Endometrial microvascular endothelial cells (primary cell): ENCODE measurements at regions not wholly inside any gene's neighbourhood (a gene's known extent, or its start where the extent isn't known, plus 50 kb on each side); places are given as distances from the start of the nearest gene placed in this dataset.
"Not testable (repeated sequence)": the region's sequence is repeated elsewhere in the genome, so short reads cannot be mapped to it uniquely, and the experiment has no call there.

Source experiments
- in situ Hi-C: cut with HindIII; loops from 2 replicates; pipeline ENCODE4 v1.10.0; 2017; ENCODE audit warnings: low sequenced_read_pairs, low pct_unique_long_range_greater_than_20kb; ENCODE audit errors: inconsistent ontology term

DNA sequence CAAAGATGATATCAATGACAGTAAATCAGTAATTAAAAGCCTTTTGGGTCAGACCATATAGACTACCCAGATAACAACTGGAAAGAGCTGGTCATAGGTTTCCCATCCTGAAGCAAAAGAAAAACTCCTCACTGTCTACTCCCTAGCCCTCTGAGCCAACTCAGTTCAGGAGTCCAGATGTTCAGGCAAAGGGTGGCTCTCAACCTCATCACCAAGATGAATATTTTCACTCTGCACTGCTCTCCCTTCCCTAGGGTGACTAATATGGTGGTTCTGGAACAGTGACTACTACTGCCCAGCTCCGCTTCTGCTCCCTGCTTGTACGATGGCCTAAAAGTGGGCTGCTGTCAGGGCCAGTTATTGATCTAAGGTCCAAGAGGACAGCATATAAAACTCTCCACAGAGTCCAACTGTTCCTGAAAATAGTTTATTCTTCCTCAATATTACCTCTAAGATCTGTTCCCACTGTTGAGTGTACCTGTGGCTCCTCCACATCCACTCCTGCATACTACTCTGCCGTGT lies 263.4 kb upstream of the SLC30A5 start:
- in situ Hi-C loops: no loop called here

DNA sequence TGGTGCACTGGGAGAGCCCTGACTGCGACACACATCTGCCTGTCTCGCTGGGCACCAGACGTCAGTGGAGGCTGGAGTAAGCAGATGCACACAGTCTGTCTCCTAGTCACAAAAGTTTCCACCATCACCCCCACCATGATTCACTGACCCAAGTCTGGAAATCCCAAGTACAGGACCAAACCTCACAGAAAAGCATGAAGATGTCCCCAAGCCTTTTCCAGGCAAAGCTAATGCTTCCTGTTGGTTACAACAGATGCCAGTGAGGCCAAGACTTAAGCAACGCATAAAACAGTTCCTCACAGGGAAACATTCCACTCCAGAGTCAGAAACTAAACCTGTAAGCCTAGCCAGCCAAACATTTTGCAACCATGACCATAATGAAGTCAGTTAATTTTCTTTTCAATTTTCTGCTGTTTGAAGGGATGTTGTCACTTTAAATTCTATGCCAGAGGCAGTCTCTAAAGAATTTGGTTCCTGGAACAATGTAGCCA lies 259.3 kb upstream of the SLC30A5 start:
- in situ Hi-C loops: no loop called here

DNA sequence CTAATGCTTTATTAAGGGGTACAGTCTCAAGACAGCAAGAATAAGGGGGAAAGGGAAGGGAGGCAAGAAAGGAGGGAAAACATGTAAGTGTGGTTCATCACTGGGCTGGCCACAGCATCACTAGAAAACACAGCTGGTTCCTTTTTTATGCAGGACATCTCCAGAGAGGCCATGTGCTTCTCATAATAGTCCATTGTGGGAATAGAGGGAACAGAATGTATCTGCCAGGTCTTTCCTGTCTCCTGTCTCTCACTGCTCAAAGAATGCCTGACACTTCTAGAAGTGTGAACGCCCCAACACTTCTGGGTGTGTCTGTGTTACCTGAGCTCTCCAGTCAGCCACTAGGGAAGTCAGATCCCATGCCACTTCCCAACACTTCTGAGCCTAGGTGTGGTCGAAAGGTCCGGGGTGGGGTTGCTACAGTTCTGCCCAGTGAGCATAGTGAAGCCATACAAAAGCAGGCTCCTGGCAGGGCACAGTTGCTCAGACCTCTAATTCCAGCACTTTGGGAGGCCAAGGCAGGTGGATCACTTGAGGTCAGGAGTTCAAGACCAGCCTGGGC lies 255.6 kb upstream of the SLC30A5 start:
- in situ Hi-C loops: no loop called here

DNA sequence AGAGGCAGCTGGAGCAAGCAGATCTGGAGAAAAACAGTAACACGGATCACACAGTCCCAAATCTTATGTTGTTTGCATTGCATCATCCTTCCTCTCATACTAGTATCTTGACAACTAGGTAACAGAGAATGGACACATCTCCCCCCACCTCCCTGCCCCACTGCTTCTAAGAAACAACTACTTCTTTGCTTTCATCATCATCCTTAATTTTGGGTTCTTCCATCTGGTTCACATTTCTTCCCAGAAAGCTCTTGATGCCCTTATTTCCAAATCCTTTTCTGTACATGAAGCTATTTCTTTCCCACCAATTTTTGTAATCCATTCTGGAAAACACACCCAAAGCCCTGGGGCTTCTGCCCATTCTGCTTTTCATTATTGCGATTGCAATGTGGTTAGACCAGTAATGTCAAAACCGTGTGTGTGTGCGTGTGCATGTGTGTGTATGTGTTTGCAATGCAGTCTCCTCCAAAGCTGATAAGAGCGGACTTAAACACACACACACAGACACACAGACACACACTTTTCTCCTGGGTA lies 254.7 kb upstream of the SLC30A5 start:
- in situ Hi-C loops: no loop called here

DNA sequence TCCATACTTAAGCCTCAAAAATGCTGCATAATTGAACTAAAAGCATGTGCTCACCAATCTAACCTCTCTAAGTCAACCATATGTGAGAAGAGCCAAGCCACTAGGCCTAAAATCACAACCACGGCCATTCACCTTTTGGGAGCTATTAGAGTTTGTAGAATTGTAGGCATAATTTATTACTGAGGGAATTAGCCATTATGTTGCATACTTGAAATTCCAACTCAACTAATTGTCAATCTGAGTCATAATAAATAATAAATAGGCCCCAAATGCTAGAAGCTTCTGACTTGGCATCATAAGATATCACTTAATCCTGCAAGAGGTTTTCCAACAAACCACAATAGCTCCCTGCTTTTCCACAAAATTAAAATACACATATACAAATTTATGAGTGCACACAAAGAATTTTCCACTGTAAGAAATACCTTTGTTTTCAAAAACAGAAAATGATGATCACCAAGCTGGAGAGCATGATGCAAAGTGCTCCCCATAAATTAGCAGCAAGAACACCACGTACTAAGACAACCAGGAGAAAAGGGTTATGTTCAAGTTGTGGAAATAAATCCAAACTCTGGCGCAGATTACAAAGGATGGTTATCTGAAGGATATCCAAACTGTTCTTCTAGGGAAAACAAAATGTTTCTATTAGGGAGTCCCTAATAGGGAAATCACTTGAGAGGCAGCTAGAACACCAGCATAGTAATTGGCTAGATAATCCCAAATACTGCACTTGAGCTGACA lies 250.0 kb upstream of the SLC30A5 start:
- in situ Hi-C loops: no loop called here

DNA sequence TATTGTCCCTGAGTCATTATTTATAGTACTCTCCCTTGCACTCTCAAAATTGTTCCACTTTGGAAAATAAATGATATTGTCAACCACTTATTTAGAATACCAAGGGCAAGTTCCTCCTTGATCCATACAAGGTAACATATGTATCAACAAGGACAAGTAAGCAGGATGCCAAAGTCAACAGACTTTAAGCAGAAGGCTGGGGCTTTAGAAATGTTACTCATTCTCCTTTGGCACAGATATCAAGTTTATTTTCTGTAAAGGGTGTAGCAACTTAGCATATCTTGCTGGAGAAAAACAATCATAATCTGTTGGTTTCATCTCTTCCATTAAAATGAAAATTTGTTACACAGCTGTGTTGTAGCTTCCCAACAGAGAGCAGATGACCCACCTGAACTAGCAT lies 248.7 kb upstream of the SLC30A5 start:
- in situ Hi-C loops: no loop called here

DNA sequence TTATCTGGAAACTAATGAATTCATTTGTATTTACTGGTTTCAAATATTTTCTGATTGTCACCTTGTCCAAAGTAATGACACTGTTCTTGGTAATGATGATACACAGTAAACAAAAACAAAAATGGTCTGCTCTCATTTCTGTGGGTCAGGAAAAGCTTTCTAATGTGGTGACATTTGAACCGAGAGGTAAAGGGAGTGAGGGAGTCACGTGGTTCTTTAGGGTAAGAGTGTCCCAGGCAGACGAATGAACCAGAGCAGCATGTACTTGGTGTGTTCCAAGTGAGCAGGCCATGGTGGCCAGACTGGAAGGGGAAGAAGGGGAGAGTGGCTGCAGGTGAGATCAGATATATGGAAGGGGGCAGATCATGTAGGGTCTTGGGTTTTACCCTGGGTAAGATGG lies 247.0 kb upstream of the SLC30A5 start:
- in situ Hi-C loops: no loop called here

DNA sequence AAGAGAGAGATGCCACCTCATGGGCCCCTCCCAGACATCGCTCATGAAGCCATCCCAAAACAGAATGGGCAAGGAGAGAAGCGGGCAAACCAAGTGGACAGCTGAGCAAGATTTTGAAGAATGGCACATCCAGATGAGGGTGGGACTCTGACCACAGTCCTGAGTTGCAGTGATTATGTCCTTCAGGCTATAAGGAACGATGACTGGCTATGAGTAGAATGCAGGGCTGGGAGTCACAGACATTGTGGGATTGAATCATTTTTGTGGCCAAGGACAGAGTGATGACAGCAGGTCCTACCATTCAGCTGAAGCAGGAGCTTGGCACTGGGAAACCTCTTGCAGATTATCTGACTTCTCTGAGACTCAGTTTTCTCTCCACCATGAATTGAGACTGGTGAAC lies 245.7 kb upstream of the SLC30A5 start:
- in situ Hi-C loops: no loop called here

DNA sequence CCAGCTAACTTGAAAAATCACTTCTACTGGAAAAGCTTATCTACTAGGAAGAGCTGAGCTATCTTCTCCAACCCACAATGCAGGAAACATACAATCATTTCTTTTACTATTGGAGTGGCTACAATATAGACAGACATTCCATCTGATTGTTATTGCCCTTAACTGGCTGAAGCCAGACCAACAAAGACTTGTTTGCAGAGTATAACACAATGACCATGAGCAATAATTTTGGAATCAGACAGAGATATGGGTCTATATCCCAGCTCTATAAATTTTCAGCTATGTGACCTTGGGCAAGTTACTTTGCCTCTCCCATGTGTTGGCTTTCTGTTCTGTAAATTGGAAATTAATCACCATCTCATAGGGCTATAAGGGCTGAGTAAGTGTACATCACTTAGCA lies 244.7 kb upstream of the SLC30A5 start:
- in situ Hi-C loops: no loop called here

DNA sequence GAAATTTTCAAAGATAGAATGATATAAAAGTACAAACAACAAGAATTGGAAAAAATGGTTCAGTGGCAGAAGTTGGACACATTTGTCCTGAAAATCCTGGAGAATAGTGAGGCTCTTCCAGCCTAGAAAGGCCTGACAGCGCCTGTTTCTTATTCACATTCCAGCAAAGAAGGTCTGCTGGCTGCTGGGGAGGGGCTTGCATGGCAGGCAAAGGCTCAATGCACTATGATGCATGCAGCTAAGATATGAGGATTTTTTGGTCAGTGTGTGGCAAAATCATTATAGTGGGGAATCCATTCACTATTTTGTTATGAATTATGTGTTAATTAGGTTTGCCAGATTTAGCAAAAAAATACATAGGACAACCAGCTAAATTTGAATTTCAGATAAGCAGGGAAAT lies 243.9 kb upstream of the SLC30A5 start:
- in situ Hi-C loops: no loop called here

DNA sequence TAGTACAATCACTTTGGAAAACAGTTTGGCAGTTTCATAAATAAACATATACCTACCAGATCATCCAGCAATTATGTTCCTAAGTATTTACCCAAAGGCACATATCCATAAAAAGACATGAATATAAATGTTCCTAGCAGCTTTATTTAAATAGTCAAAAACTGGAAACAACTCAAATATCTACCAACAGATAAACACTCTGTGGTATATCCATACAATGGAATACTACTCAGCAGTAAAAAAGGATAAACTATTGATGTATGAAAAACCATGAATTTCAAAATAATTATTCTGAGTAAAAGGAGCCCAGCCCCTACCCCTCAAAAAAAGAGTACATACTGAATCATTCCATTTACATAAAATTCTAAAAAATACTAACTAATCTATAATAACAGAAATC lies 232.7 kb upstream of the SLC30A5 start:
- in situ Hi-C loops: no loop called here

DNA sequence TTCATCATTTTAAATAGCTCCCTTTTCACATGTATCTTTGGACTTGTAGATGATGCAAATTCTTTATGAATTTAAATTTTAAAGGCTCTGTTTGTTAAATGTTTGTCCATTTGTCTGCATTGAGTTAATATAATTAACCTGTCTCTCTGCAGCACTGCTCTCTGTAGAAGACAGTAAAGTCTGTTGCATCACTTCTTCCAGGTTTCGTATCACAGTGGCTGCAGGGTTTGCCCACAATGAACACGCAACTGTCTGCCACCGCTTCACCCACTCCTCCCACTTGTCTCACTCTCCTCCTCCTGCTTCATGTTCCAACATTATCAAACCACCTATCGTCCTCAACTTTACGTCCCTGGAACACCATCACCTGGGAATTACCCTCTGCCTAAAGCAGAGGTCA lies 231.3 kb upstream of the SLC30A5 start:
- in situ Hi-C loops: no loop called here

DNA sequence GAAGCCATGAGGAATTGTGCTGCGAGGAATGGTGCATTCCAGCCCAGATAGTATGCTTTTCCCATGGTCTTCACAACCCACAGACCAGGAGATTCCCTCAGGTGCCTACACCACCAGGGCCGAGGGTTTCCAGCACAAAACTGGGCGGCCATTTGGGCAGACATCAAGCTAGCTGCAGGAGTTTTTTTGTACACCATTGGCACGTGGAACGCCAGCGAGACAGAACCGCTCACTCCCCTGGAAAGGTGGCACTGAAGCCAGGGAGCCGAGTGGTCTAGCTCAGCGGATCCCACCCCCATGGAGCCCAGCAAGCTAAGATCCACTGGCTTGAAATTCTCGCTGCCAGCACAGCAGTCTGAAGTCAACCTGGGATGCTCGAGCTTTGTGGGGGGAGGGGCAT lies 228.6 kb upstream of the SLC30A5 start:
- in situ Hi-C loops: not testable (repeated sequence)

DNA sequence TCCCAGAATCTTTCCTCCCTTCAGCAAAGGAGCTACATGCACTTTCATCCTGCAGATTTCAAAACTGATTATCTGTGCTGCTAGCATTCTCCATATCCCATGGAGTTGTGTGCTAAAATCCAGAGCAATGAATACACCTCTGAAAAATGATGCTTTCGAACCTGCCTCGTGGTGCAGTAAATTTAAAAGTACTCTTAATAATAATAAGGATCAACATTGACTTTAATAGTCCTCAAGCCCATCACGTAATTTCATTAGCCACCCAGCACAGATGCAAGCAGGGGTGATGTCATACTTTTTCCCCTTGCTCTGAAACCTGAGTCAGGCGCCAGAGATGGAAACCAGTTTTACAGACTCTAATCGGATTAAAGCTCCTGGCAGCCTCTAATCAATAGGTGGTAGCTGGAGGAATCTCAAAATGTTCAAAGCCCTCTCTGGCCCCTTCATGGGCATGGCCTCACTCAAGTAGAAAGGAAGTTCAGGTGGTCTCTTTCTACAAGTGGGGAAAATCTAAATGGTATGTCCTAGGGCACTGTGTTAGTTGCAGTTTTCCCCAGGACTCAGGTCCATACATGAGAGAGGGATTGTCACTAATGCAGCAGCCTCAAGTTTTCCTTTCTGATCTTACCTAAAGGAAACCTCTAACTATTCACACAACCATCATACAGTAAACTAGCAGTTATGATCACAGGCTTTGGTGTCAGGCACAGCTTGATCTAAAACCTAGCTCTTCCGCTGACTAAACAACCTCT lies 221.6 kb upstream of the SLC30A5 start:
- in situ Hi-C loops: no loop called here

DNA sequence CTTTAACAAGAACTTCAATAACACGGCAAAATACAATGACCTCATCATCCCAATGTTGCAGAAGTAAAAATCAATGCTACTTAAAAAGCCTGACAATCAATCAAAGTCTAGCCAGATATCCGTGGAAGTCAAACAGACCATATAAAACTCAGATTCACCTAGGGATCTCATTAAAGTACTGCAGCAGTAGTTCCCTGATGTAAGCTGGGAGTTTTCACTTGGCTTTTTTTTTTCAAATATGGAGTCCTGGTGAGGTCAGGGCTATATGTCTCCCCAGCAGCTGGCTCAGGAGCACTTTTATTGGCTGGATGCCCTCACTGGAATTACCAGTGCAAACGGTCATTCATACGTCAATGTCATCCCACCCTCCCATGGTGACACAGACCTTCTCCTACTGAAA lies 220.6 kb upstream of the SLC30A5 start:
- in situ Hi-C loops: no loop called here

DNA sequence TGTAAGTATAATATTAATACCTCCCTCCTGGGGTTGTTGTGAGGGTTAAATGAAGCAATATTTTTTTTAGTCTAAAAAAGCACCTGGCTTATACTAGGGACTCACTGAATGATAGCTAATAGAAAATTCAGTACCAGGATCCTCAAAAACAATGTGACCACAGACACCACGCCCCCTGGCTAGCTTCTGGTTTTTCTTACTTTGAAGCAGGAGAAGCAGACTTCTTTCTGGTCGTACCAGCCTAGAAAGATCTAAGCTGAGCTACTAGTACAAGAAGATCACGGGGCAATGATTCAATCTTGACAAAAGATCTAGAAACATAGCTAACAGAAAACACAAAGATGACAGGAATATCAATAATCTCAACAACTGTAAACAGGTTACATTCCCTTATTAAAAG lies 218.5 kb upstream of the SLC30A5 start:
- in situ Hi-C loops: no loop called here

DNA sequence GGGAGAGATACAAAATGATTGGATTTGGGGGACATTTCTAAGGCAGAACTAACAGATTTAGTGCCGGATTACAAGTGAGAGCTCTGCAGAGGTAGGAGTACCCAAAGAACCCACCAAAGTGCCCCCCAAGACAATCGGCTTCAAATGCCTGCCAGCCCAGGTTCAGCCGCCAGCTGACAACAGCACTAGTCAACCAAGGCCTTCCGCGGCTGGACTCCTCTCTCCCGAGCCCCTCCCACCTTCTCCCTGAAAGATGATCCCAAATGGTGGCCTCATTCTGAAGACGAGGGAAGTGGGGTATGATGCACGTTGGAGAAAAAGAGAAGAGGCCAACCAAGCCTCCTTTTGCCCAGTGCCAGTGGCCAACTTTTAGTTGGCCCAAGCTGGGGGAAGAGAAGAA lies 210.4 kb upstream of the SLC30A5 start:
- in situ Hi-C loops: no loop called here

DNA sequence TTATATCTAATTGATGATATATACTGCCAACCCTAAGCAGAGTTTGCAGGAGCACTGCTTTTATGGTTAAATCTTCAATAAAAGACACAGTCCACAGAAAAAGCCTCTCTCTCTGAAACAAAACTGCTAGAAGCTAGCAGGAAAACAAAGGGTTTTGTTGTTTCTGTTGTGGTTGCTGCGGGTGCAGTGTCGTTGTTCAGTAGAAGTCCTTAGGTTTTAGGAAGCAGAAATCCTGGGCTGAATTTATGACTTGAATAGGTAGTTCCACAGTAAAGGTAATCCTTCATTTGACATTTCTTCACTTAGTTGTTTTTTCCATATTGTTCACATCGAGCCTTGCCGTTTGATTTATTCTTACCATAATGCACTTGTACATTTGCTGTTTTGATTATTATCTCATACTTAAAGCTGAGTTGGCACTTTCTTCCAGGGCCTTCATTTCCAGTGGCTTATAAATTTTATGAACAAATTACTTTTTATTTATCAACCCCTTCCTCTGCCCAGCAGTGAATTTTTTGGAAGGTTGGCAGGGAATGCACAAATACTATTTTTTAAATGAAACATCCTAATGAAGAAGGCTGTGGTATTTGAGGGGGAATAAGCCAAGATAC lies 209.6 kb upstream of the SLC30A5 start:
- in situ Hi-C loops: no loop called here

DNA sequence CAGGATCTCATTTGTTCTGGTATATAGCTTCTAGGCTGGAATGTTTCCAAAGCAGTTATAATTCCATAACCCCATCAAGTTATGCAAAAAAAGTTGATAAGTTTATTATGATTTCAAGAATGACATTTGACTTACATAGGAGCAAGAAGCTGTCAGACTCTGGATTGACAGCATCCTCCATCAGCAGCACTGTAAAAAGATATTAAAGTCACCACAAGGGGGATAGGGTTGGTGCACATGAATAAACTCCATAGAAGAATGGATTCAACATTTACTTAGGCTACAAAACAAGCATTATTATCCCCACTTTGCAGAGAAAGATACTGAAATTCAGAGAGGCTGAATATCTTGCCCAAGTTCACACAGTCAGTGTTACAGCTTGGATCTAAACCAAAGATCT lies 208.9 kb upstream of the SLC30A5 start:
- in situ Hi-C loops: no loop called here
